ENCODE measurements at regions not wholly inside any gene's neighbourhood (a gene's known extent, or its start where the extent isn't known, plus 50 kb on each side); places are given as distances from the start of the nearest gene placed in this dataset.
"Not testable (repeated sequence)": the region's sequence is repeated elsewhere in the genome, so short reads cannot be mapped to it uniquely, and the experiment has no call there.

- FAIRE-seq, result no peak
Observed at GRCh38 chr3:144477593-144477992, 506.0 kb downstream of the DIPK2A start.

GRCh38 chr3:144480416-144480919, 508.8 kb downstream of the DIPK2A start:
- no peak for FAIRE-seq

- no peak for FAIRE-seq
Observed at GRCh38 chr3:144482876-144483275, 511.3 kb downstream of the DIPK2A start.

GRCh38 chr3:144487011-144487410, 515.4 kb downstream of the DIPK2A start:
- no peak for FAIRE-seq

- no peak for FAIRE-seq
Observed at GRCh38 chr3:144488927-144489326, 517.3 kb downstream of the DIPK2A start.

GRCh38 chr3:144491333-144491732, 519.7 kb downstream of the DIPK2A start:
- no peak for FAIRE-seq

GRCh38 chr3:144494651-144495050, 523.0 kb downstream of the DIPK2A start:
- not testable (repeated sequence) for FAIRE-seq

GRCh38 chr3:144496141-144496835, 524.7 kb downstream of the DIPK2A start:
- no peak for FAIRE-seq

- no peak for FAIRE-seq
Observed at GRCh38 chr3:144497452-144497851, 525.8 kb downstream of the DIPK2A start.

- FAIRE-seq, result no peak
Observed at GRCh38 chr3:144499001-144499930, 527.6 kb downstream of the DIPK2A start.

- no peak for FAIRE-seq
Observed at GRCh38 chr3:144501467-144501866, 529.8 kb downstream of the DIPK2A start.

- no peak for FAIRE-seq
Observed at GRCh38 chr3:144502402-144502801, 530.8 kb downstream of the DIPK2A start.

GRCh38 chr3:144506375-144506774, 534.8 kb downstream of the DIPK2A start:
- FAIRE-seq, result not testable (repeated sequence)

GRCh38 chr3:144511346-144511745, 539.7 kb downstream of the DIPK2A start:
- no peak for FAIRE-seq

- no peak for FAIRE-seq
Observed at GRCh38 chr3:144516026-144516425, 544.4 kb downstream of the DIPK2A start.

- no peak for FAIRE-seq
Observed at GRCh38 chr3:144516589-144516988, 545.0 kb downstream of the DIPK2A start.

- FAIRE-seq, result no peak
Observed at GRCh38 chr3:144521131-144521530, 549.5 kb downstream of the DIPK2A start.

- no peak for FAIRE-seq
Observed at GRCh38 chr3:144522456-144522855, 550.8 kb downstream of the DIPK2A start.

GRCh38 chr3:144523396-144523795, 551.8 kb downstream of the DIPK2A start:
- FAIRE-seq, result no peak

GRCh38 chr3:144524531-144524930, 552.9 kb downstream of the DIPK2A start:
- FAIRE-seq, result no peak

- FAIRE-seq, result no peak
Observed at GRCh38 chr3:144529566-144529965, 557.9 kb downstream of the DIPK2A start.

- FAIRE-seq, result no peak
Observed at GRCh38 chr3:144544871-144545270, 573.2 kb downstream of the DIPK2A start.

- no peak for FAIRE-seq
Observed at GRCh38 chr3:144546539-144546938, 574.9 kb downstream of the DIPK2A start.

GRCh38 chr3:144548346-144548745, 576.7 kb downstream of the DIPK2A start:
- FAIRE-seq, result no peak

Data from endometrium (tissue), 2 donors.